Endothelial cell (in vitro differentiated cells): ENCODE measurements at regions not wholly inside any gene's neighbourhood (a gene's known extent, or its start where the extent isn't known, plus 50 kb on each side); places are given as distances from the start of the nearest gene placed in this dataset.

Experiments
- DNase-seq: peaks from one replicate; pipeline ENCODE4 v3.0.0; 2021; ENCODE audit warnings: low spot score
- H3K27ac Mint-ChIP-seq: one replicate; pipeline ENCODE4 v1.8.0; 2021; ENCODE audit warnings: mixed read lengths, inconsistent platforms; ENCODE audit not compliant: unreplicated experiment
- H3K27me3 Mint-ChIP-seq: one replicate; pipeline ENCODE4 v1.8.0; 2021; ENCODE audit warnings: mild to moderate bottlenecking, moderate library complexity, mixed read lengths, inconsistent platforms; ENCODE audit not compliant: unreplicated experiment
- H3K36me3 Mint-ChIP-seq: one replicate; pipeline ENCODE4 v1.8.0; 2021; ENCODE audit warnings: mild to moderate bottlenecking, low read depth, mixed read lengths, inconsistent platforms; ENCODE audit not compliant: unreplicated experiment
- H3K4me1 Mint-ChIP-seq: one replicate; pipeline ENCODE4 v1.8.0; 2021; ENCODE audit warnings: mild to moderate bottlenecking, mixed read lengths, inconsistent platforms; ENCODE audit not compliant: unreplicated experiment
- H3K4me3 Mint-ChIP-seq: one replicate; pipeline ENCODE4 v1.8.0; 2021; ENCODE audit warnings: mild to moderate bottlenecking, mixed read lengths, inconsistent platforms; ENCODE audit not compliant: unreplicated experiment
- H3K9me3 Mint-ChIP-seq: one replicate; pipeline ENCODE4 v1.8.0; 2021; ENCODE audit warnings: mixed read lengths, inconsistent platforms; ENCODE audit not compliant: unreplicated experiment
- TF ChIP-seq, protein P1 (sequence below): fragments of 200-600 bp; sonication (generic); IDR thresholded peaks from one replicate; pipeline ENCODE4 v1.5.0; 2021; ENCODE audit warnings: antibody characterized with exemption; ENCODE audit not compliant: unreplicated experiment

DNA sequence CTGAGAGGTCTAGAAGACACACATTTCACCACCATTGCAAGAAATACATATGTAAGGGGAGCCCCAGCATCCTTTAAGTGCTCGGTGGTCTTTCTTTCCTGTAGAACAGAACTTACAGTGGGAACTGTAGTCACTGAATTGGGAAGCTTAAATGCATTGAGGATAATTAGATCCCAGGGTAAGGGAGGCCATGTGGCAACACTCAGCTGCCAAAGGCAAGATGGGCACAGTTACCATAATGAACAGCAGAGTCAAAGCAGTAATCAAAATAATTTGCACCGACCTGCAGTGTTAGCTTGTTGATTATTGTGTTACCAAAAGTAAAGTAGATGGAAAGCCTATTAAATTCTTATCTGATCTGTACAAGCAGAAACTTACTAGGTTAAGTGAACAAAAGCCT, 291.2 kb upstream of the PCDH20 start:
- no peak for DNase-seq
- H3K36me3 Mint-ChIP-seq, result no peaks in the 10 kb centered on the region
- no peak overlapping the region for H3K27ac Mint-ChIP-seq
- H3K4me3 Mint-ChIP-seq, result no peak overlapping the region
- TF ChIP-seq, protein P1, sequence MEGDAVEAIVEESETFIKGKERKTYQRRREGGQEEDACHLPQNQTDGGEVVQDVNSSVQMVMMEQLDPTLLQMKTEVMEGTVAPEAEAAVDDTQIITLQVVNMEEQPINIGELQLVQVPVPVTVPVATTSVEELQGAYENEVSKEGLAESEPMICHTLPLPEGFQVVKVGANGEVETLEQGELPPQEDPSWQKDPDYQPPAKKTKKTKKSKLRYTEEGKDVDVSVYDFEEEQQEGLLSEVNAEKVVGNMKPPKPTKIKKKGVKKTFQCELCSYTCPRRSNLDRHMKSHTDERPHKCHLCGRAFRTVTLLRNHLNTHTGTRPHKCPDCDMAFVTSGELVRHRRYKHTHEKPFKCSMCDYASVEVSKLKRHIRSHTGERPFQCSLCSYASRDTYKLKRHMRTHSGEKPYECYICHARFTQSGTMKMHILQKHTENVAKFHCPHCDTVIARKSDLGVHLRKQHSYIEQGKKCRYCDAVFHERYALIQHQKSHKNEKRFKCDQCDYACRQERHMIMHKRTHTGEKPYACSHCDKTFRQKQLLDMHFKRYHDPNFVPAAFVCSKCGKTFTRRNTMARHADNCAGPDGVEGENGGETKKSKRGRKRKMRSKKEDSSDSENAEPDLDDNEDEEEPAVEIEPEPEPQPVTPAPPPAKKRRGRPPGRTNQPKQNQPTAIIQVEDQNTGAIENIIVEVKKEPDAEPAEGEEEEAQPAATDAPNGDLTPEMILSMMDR, result no peak
- no peaks in the 10 kb centered on the region for H3K4me1 Mint-ChIP-seq
- H3K27me3 Mint-ChIP-seq, result peaks cover 3% of the 10 kb centered on the region
- no peaks in the 10 kb centered on the region for H3K9me3 Mint-ChIP-seq

DNA sequence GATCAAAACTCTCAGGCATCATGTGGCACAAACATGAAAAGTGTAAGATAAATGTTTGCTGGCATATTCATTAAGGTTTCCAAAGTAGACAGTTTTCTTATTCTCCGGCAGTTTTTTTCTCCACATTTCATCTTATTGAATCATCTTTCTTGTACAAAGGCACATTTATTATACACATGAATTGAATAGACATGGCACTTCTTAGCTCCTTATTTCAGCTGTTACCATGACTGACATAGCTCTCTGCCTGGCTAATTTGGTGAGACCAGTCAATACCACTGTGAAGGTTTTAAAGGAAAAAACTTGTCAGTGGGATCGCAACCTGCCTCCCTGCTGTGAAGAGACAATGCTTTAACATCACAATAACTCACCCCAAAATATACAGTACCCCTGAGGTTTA, 285.0 kb upstream of the PCDH20 start:
- H3K4me3 Mint-ChIP-seq, result no peak overlapping the region
- DNase-seq, result no peak

DNA sequence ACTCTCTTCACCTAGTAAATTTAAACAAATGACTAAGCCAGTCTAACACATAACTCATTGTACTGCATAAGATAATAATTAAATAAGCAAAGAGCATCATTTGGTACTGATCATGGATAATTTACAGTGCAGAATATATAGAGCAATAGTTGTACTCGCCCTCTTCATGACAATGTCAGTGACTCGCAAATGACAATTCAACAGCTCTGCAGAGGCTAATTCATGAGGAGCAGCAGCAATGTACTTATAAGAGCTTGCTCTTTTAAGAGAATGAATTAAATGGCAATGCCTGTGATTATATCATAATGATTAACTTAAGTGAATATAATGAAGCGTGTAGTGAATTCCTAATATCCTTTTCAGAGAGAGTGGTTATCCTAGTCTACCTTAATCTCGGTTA, 284.5 kb upstream of the PCDH20 start:
- no peak for DNase-seq
- H3K4me1 Mint-ChIP-seq, result no peaks in the 10 kb centered on the region
- H3K27ac Mint-ChIP-seq, result no peak overlapping the region
- TF ChIP-seq, protein P1, result no peak
- no peaks in the 10 kb centered on the region for H3K36me3 Mint-ChIP-seq
- H3K4me3 Mint-ChIP-seq, result no peak overlapping the region
- no peaks in the 10 kb centered on the region for H3K9me3 Mint-ChIP-seq
- H3K27me3 Mint-ChIP-seq, result peaks cover 2% of the 10 kb centered on the region

More for the DNA sequence above, 285.0 kb upstream of the PCDH20 start:
- no peak overlapping the region for H3K27ac Mint-ChIP-seq
- H3K4me1 Mint-ChIP-seq, result no peaks in the 10 kb centered on the region
- H3K9me3 Mint-ChIP-seq, result no peaks in the 10 kb centered on the region
- TF ChIP-seq, protein P1, result no peak
- no peaks in the 10 kb centered on the region for H3K36me3 Mint-ChIP-seq
- peaks cover 3% of the 10 kb centered on the region for H3K27me3 Mint-ChIP-seq

DNA sequence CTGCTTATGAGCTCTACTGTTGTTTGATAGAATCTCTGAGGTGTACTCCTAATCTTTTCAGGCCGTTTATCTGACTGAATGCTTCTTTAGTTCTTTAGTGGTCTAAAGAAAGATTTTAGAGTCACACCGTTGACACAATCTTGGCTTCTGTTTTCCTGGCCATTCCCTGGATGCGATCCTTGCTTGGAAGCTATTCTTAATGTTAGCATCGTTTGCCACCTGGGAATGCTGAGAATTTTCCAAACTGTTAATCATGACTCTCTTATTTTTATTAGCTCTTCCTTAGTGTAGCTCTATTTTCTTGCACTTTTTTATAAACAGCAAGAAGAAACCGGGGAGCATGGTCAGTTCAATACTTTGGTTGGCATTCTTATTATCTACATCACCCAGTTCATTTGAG, 281.0 kb upstream of the PCDH20 start:
- Mint-ChIP-seq H3K27ac (no peak overlapping the region), H3K4me1 (no peaks in the 10 kb centered on the region), H3K36me3 (no peaks in the 10 kb centered on the region), H3K9me3 (no peaks in the 10 kb centered on the region), H3K27me3 (peaks cover 1% of the 10 kb centered on the region), H3K4me3 (no peak overlapping the region)
- TF ChIP-seq, protein P1, result no peak
- no peak for DNase-seq

DNA sequence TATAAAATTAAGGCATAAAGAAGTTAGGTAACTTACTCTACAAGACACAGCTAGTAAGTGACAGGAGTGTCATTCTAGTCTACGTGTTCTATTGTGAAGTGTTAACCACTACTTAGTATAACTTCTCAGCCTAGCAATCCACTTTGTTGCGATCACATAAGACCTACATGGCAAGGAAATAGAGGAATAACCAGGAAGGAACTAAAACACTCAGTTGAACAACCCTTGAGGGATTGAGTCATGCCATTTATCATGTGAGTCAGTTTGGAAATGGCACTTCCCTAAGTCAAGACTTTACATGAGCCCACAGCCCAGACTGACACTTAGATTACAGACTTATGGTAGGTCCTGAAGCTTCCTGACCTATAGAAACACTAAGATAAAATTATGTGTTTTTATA, 279.5 kb upstream of the PCDH20 start:
- Mint-ChIP-seq H3K9me3 (no peaks in the 10 kb centered on the region), H3K4me1 (no peaks in the 10 kb centered on the region), H3K27ac (no peak overlapping the region), H3K4me3 (no peak overlapping the region), H3K36me3 (no peaks in the 10 kb centered on the region), H3K27me3 (peaks cover 1% of the 10 kb centered on the region)
- TF ChIP-seq, protein P1, result no peak
- DNase-seq, result no peak
